GM12878 (cell line): ENCODE measurements at regions not wholly inside any gene's neighbourhood (a gene's known extent, or its start where the extent isn't known, plus 50 kb on each side); places are given as distances from the start of the nearest gene placed in this dataset.

ENCODE experiments used
- ATAC-seq: fragments of 200-7000 bp; cut with Tn5 transposase; 3 replicates; pipeline ENCODE4 v1.9.1; 2020; ENCODE audit warnings: mild to moderate bottlenecking, moderate library complexity
- BruUV-seq: library from RNA; stranded (reverse); fragments of 400-500 nt; replicated peaks from 2 replicates; lab custom pipeline; 2021; lab: Mats Ljungman, UMichigan
- CTCF ChIA-PET: fragments of 300-600 bp; sonication (Branson Sonifier 250); formaldehyde crosslinking; extraction: SDS; loops from one replicate; lab custom pipeline; 2021; ENCODE audit warnings: inconsistent platforms; lab: Yijun Ruan, JAX
- POLR2A ChIA-PET: fragments of 350-600 bp; formaldehyde crosslinking; extraction: SDS; loops from one replicate; lab custom pipeline; 2021; ENCODE audit warnings: inconsistent platforms; lab: Charles Lee
- RAD21 ChIA-PET: fragments of 300-600 bp; sonication (Branson Sonifier 250); formaldehyde crosslinking; loops from one replicate; lab custom pipeline; 2023; ENCODE audit warnings: antibody characterized with exemption; ENCODE audit not compliant: unreplicated experiment; lab: Charles Lee
- SMC1A ChIA-PET: fragments of 300-600 bp; sonication (Branson Sonifier 250); formaldehyde crosslinking; loops from one replicate; lab custom pipeline; 2023; ENCODE audit not compliant: unreplicated experiment, uncharacterized antibody; lab: Charles Lee
- DNase-seq: peaks from one replicate; pipeline ENCODE4 v3.0.0-alpha.2; 2011; ENCODE audit warnings: low read depth, low spot score
- FAIRE-seq: peaks from 3 replicates; lab custom pipeline; 2011; peaks lifted over from hg19 to GRCh38; lab: Jason Lieb, UNC
- H2AFZ ChIP-seq: 2 replicates; pipeline ENCODE4 v1.6.0; 2011; ENCODE audit warnings: low read depth, low read length, control low read depth; ENCODE audit not compliant: control insufficient read depth
- H3K27ac ChIP-seq: 2 replicates; pipeline ENCODE4 v1.5.1; 2011; ENCODE audit warnings: control low read depth; ENCODE audit not compliant: control insufficient read depth, insufficient read depth
- H3K27me3 ChIP-seq, 2 experiments: replicated peaks in 1 of 2; 2 replicates each; pipeline versions ENCODE4 v1.6.0 to v1.6.1; 2011; ENCODE audit warnings: low read length in 1 of 2; ENCODE audit not compliant: control insufficient read depth in 2 of 2, insufficient read depth in 2 of 2
- H3K36me3 ChIP-seq, 2 experiments: 2 replicates each; pipeline ENCODE4 v1.5.1; 2011; ENCODE audit warnings: low read length in 1 of 2; ENCODE audit not compliant: control insufficient read depth in 2 of 2, insufficient read depth in 2 of 2
- H3K4me1 ChIP-seq: 2 replicates; pipeline ENCODE4 v1.6.1; 2011; ENCODE audit warnings: mild to moderate bottlenecking, low read length, moderate library complexity, mixed read lengths; ENCODE audit not compliant: control insufficient read depth, insufficient read depth
- H3K4me2 ChIP-seq: 2 replicates; pipeline ENCODE4 v1.6.0; 2011; ENCODE audit warnings: control low read depth; ENCODE audit not compliant: control insufficient read depth, insufficient read depth
- H3K4me3 ChIP-seq: fragments of 200-600 bp; sonication (generic); 2 replicates; pipeline ENCODE4 v1.5.1; 2016
- H3K79me2 ChIP-seq: 2 replicates; pipeline ENCODE4 v1.6.0; 2011; ENCODE audit warnings: low read length; ENCODE audit not compliant: control insufficient read depth, insufficient read depth
- H3K9ac ChIP-seq: 2 replicates; pipeline ENCODE4 v1.8.0; 2011; ENCODE audit warnings: low read length, control low read depth, mixed read lengths; ENCODE audit not compliant: control insufficient read depth, insufficient read depth
- H3K9me3 ChIP-seq: replicated peaks from 3 replicates; pipeline ENCODE4 v1.5.1; 2011; ENCODE audit warnings: mild to moderate bottlenecking, low read length; ENCODE audit not compliant: control insufficient read depth, insufficient read depth
- H4K20me1 ChIP-seq: 2 replicates; pipeline ENCODE4 v1.6.0; 2011; ENCODE audit not compliant: control insufficient read depth, insufficient read depth
- BCL3 ChIP-seq: IDR thresholded peaks from 2 replicates; pipeline ENCODE4 v1.6.1; 2011; ENCODE audit warnings: borderline replicate concordance, low read depth, mild to moderate bottlenecking, moderate library complexity, low read length; ENCODE audit not compliant: insufficient read depth, poor library complexity, severe bottlenecking
- BMI1 ChIP-seq: fragments of 450-650 bp; IDR thresholded peaks from 2 replicates; pipeline ENCODE4 v1.6.1; 2016; ENCODE audit warnings: mild to moderate bottlenecking, moderate library complexity, borderline replicate concordance
- E2F4 ChIP-seq: IDR thresholded peaks from 2 replicates; pipeline ENCODE4 v1.6.1; 2012; ENCODE audit warnings: low read depth, low read length, improper control_type of control experiment
- FOS ChIP-seq: IDR thresholded peaks from 3 replicates; pipeline ENCODE4 v1.6.1; 2011; ENCODE audit warnings: borderline replicate concordance; ENCODE audit not compliant: insufficient read length; ENCODE audit errors: extremely low read depth
- HDAC6 ChIP-seq: fragments of 200-600 bp; sonication (generic); IDR thresholded peaks from one replicate; pipeline ENCODE4 v1.8.0; 2017; ENCODE audit warnings: antibody characterized with exemption; ENCODE audit not compliant: unreplicated experiment
- PAX8 ChIP-seq: fragments of 450-650 bp; IDR thresholded peaks from 2 replicates; pipeline ENCODE4 v1.6.1; 2017; ENCODE audit warnings: mild to moderate bottlenecking, moderate library complexity
- RAD51 ChIP-seq: fragments of 450-650 bp; IDR thresholded peaks from 2 replicates; pipeline ENCODE4 v1.6.1; 2016; ENCODE audit warnings: moderate library complexity, mild to moderate bottlenecking, inconsistent platforms
- SMAD1 ChIP-seq: fragments of 450-650 bp; IDR thresholded peaks from 2 replicates; pipeline ENCODE4 v1.6.1; 2018; ENCODE audit warnings: mild to moderate bottlenecking, low read depth; ENCODE audit not compliant: partially characterized antibody
- SMC3 ChIP-seq: IDR thresholded peaks from 2 replicates; pipeline ENCODE4 v1.6.1; 2011; ENCODE audit warnings: low read length, improper control_type of control experiment, borderline replicate concordance
- SREBF1 ChIP-seq: IDR thresholded peaks from 2 replicates; pipeline ENCODE4 v1.6.1; 2012; ENCODE audit warnings: mild to moderate bottlenecking, low read length
- SREBF2 ChIP-seq: IDR thresholded peaks from 2 replicates; pipeline ENCODE4 v1.6.1; 2012; ENCODE audit warnings: mild to moderate bottlenecking, low read length
- TBL1XR1 ChIP-seq: IDR thresholded peaks from 2 replicates; pipeline ENCODE4 v1.6.1; 2012; ENCODE audit warnings: low read depth, low read length, improper control_type of control experiment
- TCF7 ChIP-seq: IDR thresholded peaks from 2 replicates; pipeline ENCODE4 v1.6.1; 2014; ENCODE audit warnings: antibody characterized with exemption, borderline replicate concordance
- ZNF207 ChIP-seq: fragments of 450-650 bp; IDR thresholded peaks from 2 replicates; pipeline ENCODE4 v1.6.1; 2014; ENCODE audit warnings: antibody characterized with exemption, mild to moderate bottlenecking, borderline replicate concordance
- ZNF217 ChIP-seq: fragments of 450-650 bp; IDR thresholded peaks from 2 replicates; pipeline ENCODE4 v1.6.1; 2017; ENCODE audit warnings: antibody characterized with exemption, mild to moderate bottlenecking
- WGBS: methylation state at CpG from one replicate; pipeline ENCODE4 v1.1.6; 2016; ENCODE audit warnings: low lambda C conversion rate; ENCODE audit not compliant: insufficient replicate concordance, insufficient coverage; ENCODE audit errors: missing lambda C conversion rate; 5-methylcytosine and 5-hydroxymethylcytosine counted together
- in situ Hi-C: fragments of 300-500 bp; cut with MboI; formaldehyde crosslinking; loops from 9 replicates; pipeline ENCODE4 v1.14.3; 2018; ENCODE audit warnings: mixed read lengths
- intact Hi-C: fragments of 100-400 bp; cut with micrococcal nuclease; formaldehyde crosslinking; loops from one replicate; pipeline ENCODE4 v1.14.2; 2022; ENCODE audit not compliant: unreplicated experiment

GRCh38 chr1:69312055-69312732 is 255.5 kb upstream of the LRRC7 start:
- in situ Hi-C loops, result no loop called here
- SMC1A ChIA-PET, result no interaction called here
- no peak overlapping the region for H3K9ac ChIP-seq
- H3K4me2 ChIP-seq, result no peak overlapping the region
- TF ChIP-seq PAX8 (no peak), ZNF217 (no peak), E2F4 (no peak), RAD51 (no peak), TCF7 (no peak), BMI1 (no peak), HDAC6 (no peak), SMC3 (no peak), TBL1XR1 (no peak), BCL3 (no peak), SMAD1 (no peak), SREBF1 (no peak), FOS (no peak), ZNF207 (no peak), SREBF2 (no peak)
- RAD21 ChIA-PET, result no interaction called here
- no peak overlapping the region for H2AFZ ChIP-seq
- H3K27ac ChIP-seq, result no peak overlapping the region
- H3K4me3 ChIP-seq, result no peak overlapping the region
- H3K27me3 ChIP-seq, result no peaks in the 10 kb centered on the region
- 46% methylated on average over 18 of the region's 18 CpGs for WGBS
- H3K79me2 ChIP-seq, result no peaks in the 10 kb centered on the region
- H3K9me3 ChIP-seq, result no peaks in the 10 kb centered on the region; the same call in 2 of the 3 replicates
- no peaks in the 10 kb centered on the region for H3K4me1 ChIP-seq
- DNase-seq (no peak), ATAC-seq (no peak), FAIRE-seq (no peak)
- intact Hi-C loops, result no loop called here
- H3K36me3 ChIP-seq, result no peaks in the 10 kb centered on the region
- BruUV-seq, result no TSS peak
- CTCF ChIA-PET, result no interaction called here
- POLR2A ChIA-PET, result no interaction called here
- H4K20me1 ChIP-seq, result no peaks in the 10 kb centered on the region
